Activated CD8-positive, alpha-beta T cell treated with anti-CD3 and anti-CD28 coated beads for 36 hours (primary cell): ENCODE measurements at regions not wholly inside any gene's neighbourhood (a gene's known extent, or its start where the extent isn't known, plus 50 kb on each side); places are given as distances from the start of the nearest gene placed in this dataset.
"Not testable (repeated sequence)": the region's sequence is repeated elsewhere in the genome, so short reads cannot be mapped to it uniquely, and the experiment has no call there.

Experiments
- ATAC-seq: fragments of 200-7000 bp; cut with Tn5 transposase; one replicate; pipeline ENCODE4 v1.10.0; 2021; ENCODE audit warnings: mild to moderate bottlenecking, moderate library complexity
- CTCF ChIA-PET: fragments of 350-600 bp; sonication (Branson Sonifier 250); formaldehyde crosslinking; loops from one replicate; lab custom pipeline; 2021; ENCODE audit warnings: antibody characterized with exemption; lab: Charles Lee
- POLR2A ChIA-PET: fragments of 350-600 bp; sonication (Branson Sonifier 250); formaldehyde crosslinking; loops from one replicate; lab custom pipeline; 2021; ENCODE audit warnings: antibody characterized with exemption; lab: Charles Lee
- DNase-seq: peaks from one replicate; pipeline ENCODE4 v3.0.0-alpha.2; 2020
- H3K27ac Mint-ChIP-seq: one replicate; pipeline ENCODE4 v1.8.0; 2021; ENCODE audit warnings: mild to moderate bottlenecking, mixed read lengths
- H3K27me3 Mint-ChIP-seq: one replicate; pipeline ENCODE4 v1.8.0; 2021; ENCODE audit warnings: mixed read lengths
- H3K36me3 Mint-ChIP-seq: one replicate; pipeline ENCODE4 v1.8.0; 2021; ENCODE audit warnings: low read depth, mixed read lengths
- H3K4me1 Mint-ChIP-seq: one replicate; pipeline ENCODE4 v1.8.0; 2021; ENCODE audit warnings: low read depth, mixed read lengths
- H3K4me3 Mint-ChIP-seq: one replicate; pipeline ENCODE4 v1.8.0; 2021; ENCODE audit warnings: mild to moderate bottlenecking, moderate library complexity, mixed read lengths
- H3K9me3 Mint-ChIP-seq: one replicate; pipeline ENCODE4 v1.8.0; 2021; ENCODE audit warnings: mixed read lengths
- intact Hi-C: fragments of 100-400 bp; cut with micrococcal nuclease; formaldehyde crosslinking; loops from one replicate; pipeline ENCODE4 v1.10.0; 2022
- TF ChIP-seq, protein P1 (sequence below): fragments of 200-600 bp; IDR thresholded peaks from one replicate; pipeline ENCODE4 v1.8.0; 2022; ENCODE audit warnings: antibody characterized with exemption, mild to moderate bottlenecking

DNA sequence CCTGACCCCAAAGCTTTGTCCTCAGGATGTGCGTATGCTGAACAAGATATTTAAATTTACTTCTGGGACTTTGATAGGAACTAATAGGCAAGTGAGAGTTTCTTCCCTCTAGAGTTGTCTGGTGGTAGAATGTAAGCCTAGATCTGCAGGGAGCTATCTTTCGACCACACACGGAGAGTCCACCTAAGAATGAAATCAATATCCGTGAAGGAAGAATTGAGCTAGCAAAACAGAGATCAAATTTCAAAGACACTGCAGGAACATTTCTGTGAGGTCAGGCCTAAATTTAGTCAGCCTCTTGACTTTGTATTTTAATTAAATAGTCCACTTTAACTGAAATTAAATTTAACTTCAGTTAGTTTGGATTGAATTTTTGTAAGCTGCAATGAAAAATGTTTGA is 871.3 kb downstream of the RAB28 start:
- ChIA-PET POLR2A (no interaction called here), CTCF (interaction anchor here (1.0 kb wide), 1 partner anchor 19 kb away, joined by 3 read pairs; no protein-coding TSS in a partner anchor)
- no peak for ATAC-seq
- no peak overlapping the region for H3K4me3 Mint-ChIP-seq
- no peaks in the 10 kb centered on the region for H3K36me3 Mint-ChIP-seq
- DNase-seq: no peak
- no peaks in the 10 kb centered on the region for H3K9me3 Mint-ChIP-seq
- H3K4me1 Mint-ChIP-seq: no peaks in the 10 kb centered on the region
- peaks cover 1% of the 10 kb centered on the region for H3K27me3 Mint-ChIP-seq
- H3K27ac Mint-ChIP-seq: no peak overlapping the region
- intact Hi-C loops: no loop called here
- TF ChIP-seq, protein P1, sequence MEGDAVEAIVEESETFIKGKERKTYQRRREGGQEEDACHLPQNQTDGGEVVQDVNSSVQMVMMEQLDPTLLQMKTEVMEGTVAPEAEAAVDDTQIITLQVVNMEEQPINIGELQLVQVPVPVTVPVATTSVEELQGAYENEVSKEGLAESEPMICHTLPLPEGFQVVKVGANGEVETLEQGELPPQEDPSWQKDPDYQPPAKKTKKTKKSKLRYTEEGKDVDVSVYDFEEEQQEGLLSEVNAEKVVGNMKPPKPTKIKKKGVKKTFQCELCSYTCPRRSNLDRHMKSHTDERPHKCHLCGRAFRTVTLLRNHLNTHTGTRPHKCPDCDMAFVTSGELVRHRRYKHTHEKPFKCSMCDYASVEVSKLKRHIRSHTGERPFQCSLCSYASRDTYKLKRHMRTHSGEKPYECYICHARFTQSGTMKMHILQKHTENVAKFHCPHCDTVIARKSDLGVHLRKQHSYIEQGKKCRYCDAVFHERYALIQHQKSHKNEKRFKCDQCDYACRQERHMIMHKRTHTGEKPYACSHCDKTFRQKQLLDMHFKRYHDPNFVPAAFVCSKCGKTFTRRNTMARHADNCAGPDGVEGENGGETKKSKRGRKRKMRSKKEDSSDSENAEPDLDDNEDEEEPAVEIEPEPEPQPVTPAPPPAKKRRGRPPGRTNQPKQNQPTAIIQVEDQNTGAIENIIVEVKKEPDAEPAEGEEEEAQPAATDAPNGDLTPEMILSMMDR: no peak

DNA sequence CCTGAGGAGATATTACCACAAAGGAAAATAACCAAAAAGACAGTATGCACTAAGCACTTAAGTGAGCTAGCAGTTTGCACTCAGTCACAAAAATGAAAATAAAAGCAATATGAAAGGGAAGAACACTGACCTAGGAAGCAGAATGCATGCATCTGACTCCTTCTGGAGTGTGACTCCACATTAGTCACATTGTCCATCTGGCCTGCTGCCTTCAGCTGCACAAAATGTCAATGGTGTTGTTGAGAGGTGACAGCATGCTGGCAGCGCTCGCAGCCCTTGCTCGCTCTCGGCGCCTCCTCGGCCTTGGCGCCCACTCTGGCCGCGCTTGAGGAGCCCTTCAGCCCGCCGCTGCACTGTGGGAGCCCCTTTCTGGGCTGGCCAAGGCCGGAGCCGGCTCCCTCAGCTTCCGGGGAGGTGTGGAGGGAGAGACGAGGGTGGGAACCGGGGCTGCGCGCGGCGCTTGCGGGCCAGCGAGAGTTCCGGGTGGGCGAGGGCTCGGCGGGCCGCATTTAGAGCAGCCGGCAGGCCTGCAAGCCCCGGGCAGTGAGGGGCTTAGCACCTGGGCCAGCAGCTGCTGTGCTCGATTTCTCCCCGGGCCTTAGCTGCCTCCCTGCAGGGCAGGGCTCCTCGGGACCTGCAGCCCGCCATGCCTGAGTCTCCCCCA is 874.8 kb downstream of the RAB28 start:
- H3K27ac Mint-ChIP-seq, H3K36me3 Mint-ChIP-seq, CTCF ChIA-PET, ATAC-seq, H3K9me3 Mint-ChIP-seq, H3K4me1 Mint-ChIP-seq, H3K27me3 Mint-ChIP-seq, DNase-seq, intact Hi-C loops, H3K4me3 Mint-ChIP-seq: not testable (repeated sequence)
- POLR2A ChIA-PET: interaction anchor here (0.6 kb wide), 1 partner anchor 645 kb away, joined by 3 read pairs; no protein-coding TSS in a partner anchor

DNA sequence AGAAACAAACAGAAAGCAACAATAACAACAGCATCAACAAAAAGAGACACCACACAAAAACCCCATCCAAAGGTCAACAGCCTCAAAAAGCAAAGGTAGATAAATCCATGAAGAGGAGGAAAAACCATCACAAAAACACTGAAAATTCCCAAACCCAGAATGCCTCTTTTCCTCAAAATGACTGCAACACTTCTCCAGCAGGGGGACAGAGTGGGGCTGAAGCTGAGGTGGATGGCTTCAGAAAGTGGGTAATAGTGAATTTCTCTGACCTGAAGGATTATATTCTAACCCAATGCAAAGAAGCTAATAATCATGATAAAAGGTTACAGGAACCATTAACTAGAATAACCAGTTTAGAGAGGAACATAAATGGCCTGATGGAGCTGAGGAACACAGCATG is 888.2 kb downstream of the RAB28 start:
- H3K36me3 Mint-ChIP-seq: no peaks in the 10 kb centered on the region
- no peaks in the 10 kb centered on the region for H3K4me1 Mint-ChIP-seq
- no peak overlapping the region for H3K4me3 Mint-ChIP-seq
- no peak overlapping the region for H3K27ac Mint-ChIP-seq
- ChIA-PET POLR2A (no interaction called here), CTCF (no interaction called here)
- H3K27me3 Mint-ChIP-seq: no peaks in the 10 kb centered on the region
- H3K9me3 Mint-ChIP-seq: peaks cover 6% of the 10 kb centered on the region
- no peak for ATAC-seq
- no peak for DNase-seq
- TF ChIP-seq, protein P1: no peak
- intact Hi-C loops: no loop called here

DNA sequence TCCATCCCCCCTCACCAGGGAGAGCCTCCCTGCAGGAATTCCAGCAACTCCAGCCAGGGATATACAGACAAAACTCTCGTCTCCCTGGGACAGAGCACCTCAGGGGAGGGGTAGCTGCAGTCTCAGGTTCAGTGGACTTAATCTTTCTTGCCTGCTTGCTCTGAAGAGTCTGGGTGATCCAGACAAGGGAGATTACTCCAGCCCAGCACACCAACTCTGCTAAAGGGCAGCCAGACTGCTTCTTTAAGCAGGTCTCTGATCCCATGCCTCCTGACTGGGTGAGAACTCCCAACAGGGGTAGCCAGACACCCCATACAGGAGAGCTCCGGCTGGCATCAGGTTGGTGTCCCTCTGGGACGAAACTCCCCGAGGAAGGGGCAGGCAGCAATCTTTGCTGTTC is 888.7 kb downstream of the RAB28 start:
- TF ChIP-seq, protein P1: no peak
- no peak overlapping the region for H3K27ac Mint-ChIP-seq
- H3K36me3 Mint-ChIP-seq: no peaks in the 10 kb centered on the region
- no peaks in the 10 kb centered on the region for H3K4me1 Mint-ChIP-seq
- H3K27me3 Mint-ChIP-seq: no peaks in the 10 kb centered on the region
- intact Hi-C loops: no loop called here
- ATAC-seq: no peak
- no peak for DNase-seq
- CTCF ChIA-PET: no interaction called here
- POLR2A ChIA-PET: no interaction called here
- no peak overlapping the region for H3K4me3 Mint-ChIP-seq
- peaks cover 6% of the 10 kb centered on the region for H3K9me3 Mint-ChIP-seq

DNA sequence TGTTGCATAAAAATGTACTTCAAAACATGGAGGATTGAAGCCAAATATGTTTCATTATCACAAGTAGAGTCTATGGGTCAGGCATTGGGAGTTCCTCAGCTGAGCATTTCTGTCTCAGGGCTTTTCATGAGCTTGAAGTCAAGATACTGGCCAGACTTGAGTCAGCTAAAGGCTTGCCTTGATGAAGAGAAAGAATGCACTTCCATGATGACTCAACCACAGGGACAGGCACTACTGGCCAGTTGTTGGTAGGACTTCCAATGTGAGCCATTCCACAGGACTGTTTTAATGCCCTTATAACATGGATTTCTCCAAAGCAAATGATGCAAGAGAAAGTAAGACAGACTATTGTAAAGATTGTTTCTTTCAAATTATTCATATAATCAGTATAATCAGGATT is 895.6 kb downstream of the RAB28 start:
- POLR2A ChIA-PET: no interaction called here
- Mint-ChIP-seq H3K4me3 (no peak overlapping the region), H3K4me1 (no peaks in the 10 kb centered on the region), H3K27ac (no peak overlapping the region), H3K27me3 (no peaks in the 10 kb centered on the region), H3K36me3 (no peaks in the 10 kb centered on the region), H3K9me3 (peaks cover 2% of the 10 kb centered on the region)
- CTCF ChIA-PET: no interaction called here
- DNase-seq: no peak
- intact Hi-C loops: no loop called here
- TF ChIP-seq, protein P1: no peak
- ATAC-seq: no peak
